Fibroblast of skin of back (primary cell): ENCODE measurements at regions not wholly inside any gene's neighbourhood (a gene's known extent, or its start where the extent isn't known, plus 50 kb on each side); places are given as distances from the start of the nearest gene placed in this dataset.
"Not testable (repeated sequence)": the region's sequence is repeated elsewhere in the genome, so short reads cannot be mapped to it uniquely, and the experiment has no call there.

Experiments used
- DNase-seq: peaks from one replicate; pipeline ENCODE4 v3.0.0-alpha.2; 2013

- DNase-seq, result peak; percentile 13
Measured at GRCh38 chr1:208475951-208476845, 232.0 kb upstream of the PLXNA2 start.

- DNase-seq, result no peak
Measured at GRCh38 chr1:208476846-208477170, 232.6 kb upstream of the PLXNA2 start.

- DNase-seq, result no peak
Measured at GRCh38 chr1:208479435-208479834, 235.3 kb upstream of the PLXNA2 start.

DNA sequence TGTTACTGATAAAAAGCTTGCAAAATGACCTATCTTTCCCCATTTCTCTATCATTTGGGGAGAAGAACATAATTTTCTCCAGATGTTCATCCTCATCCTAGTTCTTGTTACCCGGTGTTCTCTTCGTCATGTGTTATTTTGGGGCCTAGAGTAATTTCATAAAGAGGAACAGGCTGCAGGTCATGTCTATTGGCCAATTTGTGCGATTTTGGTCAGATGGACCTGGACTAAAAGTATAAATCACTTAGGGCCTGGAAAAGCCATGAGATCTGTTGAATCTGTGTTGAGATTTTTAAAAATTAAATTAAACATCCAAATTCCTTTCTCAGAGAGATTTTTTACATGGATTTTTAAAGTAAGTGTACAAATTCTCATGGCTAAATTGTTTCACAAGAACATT, 241.3 kb upstream of the PLXNA2 start:
- no peak for DNase-seq

GRCh38 chr1:208486677-208487076, 242.5 kb upstream of the PLXNA2 start:
- DNase-seq, result no peak

DNA sequence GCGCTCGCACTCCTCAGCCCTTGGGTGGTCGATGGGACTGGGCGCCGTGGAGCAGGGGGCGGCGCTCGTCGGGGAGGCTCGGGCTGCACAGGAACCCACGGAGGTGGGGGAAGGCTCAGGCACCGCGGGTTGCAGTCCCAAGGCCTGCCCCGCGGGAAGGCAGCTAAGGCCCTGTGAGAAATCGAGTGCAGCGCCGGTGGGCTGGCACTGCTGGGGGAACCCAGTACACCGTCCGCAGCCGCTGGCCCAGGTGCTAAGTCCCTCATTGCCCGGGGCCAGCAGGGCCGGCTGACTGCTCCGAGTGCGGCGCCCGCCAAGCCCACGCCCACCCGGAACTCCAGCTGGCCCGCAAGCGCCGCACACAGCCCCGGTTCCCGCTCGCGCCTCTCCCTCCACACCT, 244.2 kb upstream of the PLXNA2 start:
- not testable (repeated sequence) for DNase-seq

DNA sequence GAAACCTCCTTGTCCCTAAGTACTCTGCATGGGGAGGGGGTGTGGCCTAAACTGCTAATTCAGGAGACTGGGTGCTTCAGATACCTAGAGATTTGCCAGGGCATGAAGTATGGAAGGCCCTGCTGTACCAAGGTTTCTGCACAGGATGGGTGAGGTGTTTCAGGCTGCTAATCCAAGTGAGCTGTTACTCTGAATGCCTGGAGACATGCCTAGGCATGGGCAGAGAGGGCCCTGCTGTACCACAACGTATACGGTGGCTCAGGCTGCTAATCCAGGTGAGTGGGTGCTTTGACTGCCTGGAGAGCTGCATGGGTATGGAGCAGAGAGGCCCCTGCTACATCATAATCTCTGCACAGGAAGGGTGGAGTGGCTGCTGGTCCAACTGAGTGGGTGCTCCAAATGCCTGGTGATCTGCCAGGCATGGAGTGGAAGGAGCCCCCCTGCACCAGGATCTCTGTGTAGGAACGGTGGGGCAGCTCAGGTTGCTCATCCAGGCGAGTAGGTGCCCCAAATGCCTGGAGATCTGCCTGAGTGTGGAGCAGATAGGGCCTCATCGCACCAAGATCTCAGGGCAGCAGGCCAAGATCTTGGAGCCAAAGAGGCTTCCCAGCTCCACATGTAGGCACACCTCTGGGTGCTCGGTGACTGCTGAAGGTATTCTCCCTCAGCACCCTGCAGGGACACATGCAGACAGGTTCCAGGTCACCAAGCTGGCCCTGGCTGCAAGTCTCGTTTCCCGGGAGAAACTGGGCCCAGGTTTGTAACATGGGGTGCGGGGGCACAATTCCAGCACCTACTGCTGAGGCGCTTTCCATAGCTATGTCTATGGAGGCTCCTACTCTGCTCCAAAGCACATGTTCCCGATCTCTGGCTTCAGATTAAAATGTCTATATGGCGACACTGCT, 252.5 kb upstream of the PLXNA2 start:
- DNase-seq, result no peak

- DNase-seq, result no peak
Measured at GRCh38 chr1:208497866-208498541, 253.8 kb upstream of the PLXNA2 start.

DNA sequence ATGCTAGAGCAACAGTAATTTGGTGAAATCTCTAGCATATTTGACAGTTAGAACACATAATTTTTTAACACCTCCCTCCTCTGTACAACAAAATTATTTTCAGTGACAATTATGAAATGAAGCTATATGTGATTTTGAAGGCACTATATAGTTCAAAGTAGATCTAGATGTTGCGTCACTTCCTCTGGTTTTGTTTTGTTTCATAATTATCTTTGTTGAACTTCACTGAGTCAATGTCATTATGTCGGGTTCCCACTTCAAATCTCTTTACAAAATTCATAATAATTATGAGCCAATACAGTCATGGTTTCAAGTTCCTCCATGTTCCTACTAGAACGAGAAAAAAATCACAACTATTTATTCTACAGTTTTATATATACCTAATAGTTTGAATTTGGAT, 254.8 kb upstream of the PLXNA2 start:
- no peak for DNase-seq

GRCh38 chr1:208499601-208500000, 255.4 kb upstream of the PLXNA2 start:
- DNase-seq, result no peak

DNA sequence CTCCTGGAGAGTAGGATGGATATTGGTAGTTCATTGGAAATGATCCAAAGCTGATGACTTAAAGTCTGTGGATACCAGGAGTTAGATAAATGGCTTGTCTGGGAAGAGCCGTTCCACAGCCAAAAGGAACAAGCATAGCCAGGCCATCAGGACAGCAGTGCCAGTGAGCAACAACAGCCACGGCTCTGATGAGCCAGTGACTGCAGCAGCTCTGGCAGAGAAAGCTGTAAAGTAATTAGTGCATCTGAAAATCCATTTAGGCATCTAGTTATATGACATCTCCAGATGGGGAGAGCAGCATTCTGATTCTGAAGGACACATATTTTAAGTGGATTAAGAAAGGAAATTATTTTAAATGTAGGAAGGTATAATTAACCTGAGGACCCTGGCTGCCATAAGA, 256.2 kb upstream of the PLXNA2 start:
- DNase-seq, result no peak

- DNase-seq, result no peak
Measured at GRCh38 chr1:208501542-208501941, 257.4 kb upstream of the PLXNA2 start.

DNA sequence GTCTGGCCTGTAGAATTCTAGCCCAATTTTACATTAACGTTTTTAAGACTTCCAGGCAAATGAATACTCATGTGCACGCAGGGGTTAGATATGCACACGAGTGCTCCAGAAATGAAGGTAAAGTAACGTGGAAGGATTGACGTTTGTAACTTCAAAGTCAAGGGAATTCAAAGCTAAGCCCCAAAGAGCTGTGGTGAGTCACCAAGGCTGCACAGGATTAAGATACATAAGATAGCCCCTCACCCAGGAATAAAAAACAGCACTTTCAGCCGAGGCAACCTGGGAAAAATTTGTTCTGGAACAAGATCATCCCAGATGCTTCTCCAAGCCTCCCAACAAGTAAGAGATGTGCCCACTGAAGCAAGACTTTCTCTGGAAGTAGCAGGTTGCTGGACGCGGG, 259.6 kb upstream of the PLXNA2 start:
- DNase-seq, result no peak

GRCh38 chr1:208506812-208507211, 262.6 kb upstream of the PLXNA2 start:
- DNase-seq, result no peak

- no peak for DNase-seq
Measured at GRCh38 chr1:208509072-208509471, 264.9 kb upstream of the PLXNA2 start.

- peak; percentile 65 for DNase-seq
Measured at GRCh38 chr1:208510192-208510952, 266.2 kb upstream of the PLXNA2 start.

- DNase-seq, result no peak
Measured at GRCh38 chr1:208511242-208511860, 267.2 kb upstream of the PLXNA2 start.

DNA sequence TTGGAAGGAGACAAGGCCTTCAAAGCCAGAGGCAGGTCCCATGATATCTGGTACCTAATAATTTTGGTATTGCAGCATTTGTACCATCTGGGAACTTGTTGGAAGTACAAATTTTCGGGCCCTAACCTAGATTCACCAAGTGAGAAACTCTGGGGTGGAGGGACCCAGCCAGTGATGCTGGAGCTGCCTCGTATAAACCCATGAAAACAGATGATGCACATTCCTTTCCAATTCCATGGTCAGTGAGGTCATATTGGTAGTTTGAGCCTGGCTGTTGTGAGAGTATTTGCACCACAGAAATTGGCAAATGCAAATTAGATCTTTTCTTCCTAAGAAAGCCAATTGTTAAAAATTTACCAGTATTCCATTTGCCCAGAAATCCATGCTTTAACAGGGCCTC, 269.6 kb upstream of the PLXNA2 start:
- no peak for DNase-seq

- no peak for DNase-seq
Measured at GRCh38 chr1:208515129-208515528, 270.9 kb upstream of the PLXNA2 start.

DNA sequence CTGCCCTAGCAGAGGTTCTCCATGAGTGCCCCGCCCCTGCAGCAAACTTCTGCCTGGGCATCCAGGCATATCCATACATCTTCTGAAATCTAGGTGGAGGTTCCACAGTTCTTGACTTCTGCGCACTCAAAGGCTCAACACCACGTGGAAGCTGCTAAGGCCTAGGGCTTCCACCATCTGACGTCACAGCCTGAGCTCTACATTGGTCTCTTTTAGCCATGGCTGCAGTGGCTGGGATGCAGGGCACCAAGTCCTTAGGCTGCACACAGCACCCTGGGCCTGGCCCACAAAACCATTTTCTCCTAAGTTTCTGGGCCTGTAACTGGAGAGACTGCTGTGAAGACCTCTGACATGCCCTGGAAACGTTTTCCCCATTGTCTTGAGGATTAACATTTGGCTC, 272.6 kb upstream of the PLXNA2 start:
- DNase-seq, result no peak

- no peak for DNase-seq
Measured at GRCh38 chr1:208520438-208521099, 276.4 kb upstream of the PLXNA2 start.
